A673 (cell line): ENCODE measurements at regions not wholly inside any gene's neighbourhood (a gene's known extent, or its start where the extent isn't known, plus 50 kb on each side); places are given as distances from the start of the nearest gene placed in this dataset.

Experiments used
- BruUV-seq: library from RNA; stranded (reverse); fragments of 400-500 nt; replicated peaks from 2 replicates; lab custom pipeline; 2021; lab: Mats Ljungman, UMichigan
- CTCF ChIA-PET: fragments of 300-600 bp; sonication (Branson Sonifier 250); formaldehyde crosslinking; loops from one replicate; lab custom pipeline; 2022; ENCODE audit warnings: antibody characterized with exemption; lab: Charles Lee
- POLR2A ChIA-PET: fragments of 300-600 bp; sonication (Branson Sonifier 250); formaldehyde crosslinking; loops from one replicate; lab custom pipeline; 2022; ENCODE audit warnings: antibody characterized with exemption; ENCODE audit not compliant: low non-redundant PET; lab: Charles Lee
- DNase-seq: peaks from one replicate; pipeline ENCODE4 v3.0.0-alpha.2; 2015; ENCODE audit warnings: low spot score
- H3K27ac ChIP-seq: fragments of 200-600 bp; sonication (generic); 2 replicates; pipeline ENCODE4 v1.5.1; 2016; ENCODE audit warnings: mixed run types, low read depth, mild to moderate bottlenecking, mixed read lengths, antibody characterized with exemption, low read length; ENCODE audit not compliant: poor library complexity, severe bottlenecking
- H3K27me3 ChIP-seq: fragments of 200-600 bp; sonication (generic); replicated peaks from 2 replicates; pipeline ENCODE4 v1.6.1; 2017; ENCODE audit warnings: mixed run types, low read depth, mild to moderate bottlenecking, mixed read lengths, antibody characterized with exemption, low read length; ENCODE audit not compliant: insufficient read depth, poor library complexity
- H3K36me3 ChIP-seq: fragments of 200-600 bp; sonication (generic); 2 replicates; pipeline ENCODE4 v1.6.1; 2016; ENCODE audit warnings: mixed run types, mild to moderate bottlenecking, mixed read lengths, antibody characterized with exemption, low read length; ENCODE audit not compliant: insufficient read depth, poor library complexity, severe bottlenecking
- H3K4me1 ChIP-seq: fragments of 200-600 bp; sonication (generic); 2 replicates; pipeline ENCODE4 v1.6.1; 2017; ENCODE audit warnings: mixed run types, mild to moderate bottlenecking, mixed read lengths, antibody characterized with exemption, low read length; ENCODE audit not compliant: insufficient read depth, poor library complexity, severe bottlenecking
- H3K4me3 ChIP-seq: fragments of 200-600 bp; sonication (generic); 2 replicates; pipeline ENCODE4 v1.5.1; 2016; ENCODE audit warnings: low read depth, mixed run types, mild to moderate bottlenecking, mixed read lengths, low read length; ENCODE audit not compliant: poor library complexity, severe bottlenecking
- H3K9me3 ChIP-seq: fragments of 200-600 bp; sonication (generic); 2 replicates; pipeline ENCODE4 v1.6.1; 2016; ENCODE audit warnings: mixed run types, low read depth, mild to moderate bottlenecking, mixed read lengths, antibody characterized with exemption, low read length; ENCODE audit not compliant: poor library complexity, severe bottlenecking
- CTCF ChIP-seq: fragments of 300-800, 200-600 bp; sonication (generic); conservative IDR thresholded peaks from 2 replicates; pipeline ENCODE4 v1.5.1; 2017; ENCODE audit warnings: low read depth, mild to moderate bottlenecking, antibody characterized with exemption, low read length, moderate library complexity, mixed read lengths
- EZH2 ChIP-seq: fragments of 200-600 bp; sonication (generic); IDR thresholded peaks from 2 replicates; pipeline ENCODE4 v1.6.1; 2017; ENCODE audit warnings: borderline replicate concordance, low read depth, mild to moderate bottlenecking, mixed read lengths, antibody characterized with exemption, low read length; ENCODE audit not compliant: poor library complexity, severe bottlenecking
- intact Hi-C: fragments of 100-400 bp; cut with micrococcal nuclease; formaldehyde crosslinking; loops from one replicate; pipeline ENCODE4 v1.10.0; 2022; ENCODE audit not compliant: unreplicated experiment

DNA sequence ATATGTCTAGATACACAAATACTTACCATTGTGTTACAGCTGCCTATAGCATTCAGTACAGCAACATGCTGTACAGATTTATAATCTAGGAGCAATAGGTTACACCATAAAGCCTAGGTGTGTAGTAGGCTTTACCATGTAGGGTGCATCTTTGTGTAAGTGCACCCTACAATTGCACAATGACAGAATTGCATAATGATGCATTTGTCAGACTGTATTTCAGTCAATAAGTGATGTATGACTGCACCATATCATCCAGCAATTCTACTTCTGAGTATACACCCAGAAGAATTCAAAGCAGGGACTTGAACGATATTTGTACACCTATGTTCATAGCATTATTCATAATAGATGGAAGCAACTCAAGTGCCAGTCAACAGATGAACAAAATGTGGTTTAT is 100.4 kb upstream of the SLC44A1 start:
- ChIA-PET POLR2A (no interaction called here), CTCF (no interaction called here)
- intact Hi-C loops = no loop called here

GRCh38 chr9:105144841-105145240 is 99.6 kb upstream of the SLC44A1 start:
- CTCF ChIA-PET = no interaction called here
- H3K4me1 ChIP-seq = no peaks in the 10 kb centered on the region
- no peak overlapping the region for H3K27ac ChIP-seq
- no peaks in the 10 kb centered on the region for H3K9me3 ChIP-seq
- POLR2A ChIA-PET = no interaction called here
- intact Hi-C loops = no loop called here
- no peaks in the 10 kb centered on the region for H3K36me3 ChIP-seq
- no TSS peak for BruUV-seq
- no peak for DNase-seq
- TF ChIP-seq EZH2 = no peak
- TF ChIP-seq CTCF = no peak
- peaks cover 8% of the 10 kb centered on the region for H3K27me3 ChIP-seq
- H3K4me3 ChIP-seq = no peak overlapping the region

More for the DNA sequence above, 100.4 kb upstream of the SLC44A1 start:
- TF ChIP-seq CTCF (no peak), EZH2 (no peak)
- no peak for DNase-seq
- Histone ChIP-seq H3K27ac (no peak overlapping the region), H3K9me3 (no peaks in the 10 kb centered on the region), H3K4me1 (no peaks in the 10 kb centered on the region), H3K27me3 (peaks cover 8% of the 10 kb centered on the region), H3K4me3 (no peak overlapping the region), H3K36me3 (no peaks in the 10 kb centered on the region)
- no TSS peak for BruUV-seq

DNA sequence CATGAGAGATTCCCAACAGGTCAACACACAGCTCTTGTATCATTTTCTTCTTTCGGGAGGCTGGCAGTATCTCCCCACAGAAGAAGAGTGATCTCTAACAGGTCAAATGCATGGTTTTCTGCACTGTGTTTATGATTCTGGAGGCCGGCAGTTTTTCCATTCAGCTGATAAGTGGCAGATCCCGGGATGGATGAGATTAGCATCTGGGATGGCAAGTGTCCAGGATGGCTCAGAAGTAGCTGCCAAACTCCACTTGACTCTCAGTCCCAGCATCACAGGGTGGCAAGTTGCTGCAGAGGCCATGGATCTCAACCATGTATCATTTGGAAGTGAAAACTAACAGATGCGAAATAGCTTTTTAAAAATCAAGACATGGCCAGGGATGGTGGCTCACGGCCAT is 97.8 kb upstream of the SLC44A1 start:
- BruUV-seq = no TSS peak

More for the DNA sequence above, 97.8 kb upstream of the SLC44A1 start:
- Histone ChIP-seq H3K9me3 (no peaks in the 10 kb centered on the region), H3K4me1 (peaks cover 7% of the 10 kb centered on the region), H3K4me3 (no peak overlapping the region), H3K27ac (no peak overlapping the region), H3K36me3 (no peaks in the 10 kb centered on the region), H3K27me3 (no peaks in the 10 kb centered on the region)
- TF ChIP-seq CTCF (no peak), EZH2 (no peak)
- intact Hi-C loops = no loop called here
- POLR2A ChIA-PET = no interaction called here
- no peak for DNase-seq
- CTCF ChIA-PET = interaction anchor here (0.5 kb wide), 1 partner anchor 269 kb away, joined by 4 read pairs; no protein-coding TSS in a partner anchor
